NCI-H82 treated with DMSO at 0.1 percent for 48 hours (cell line): ENCODE measurements at regions not wholly inside any gene's neighbourhood (a gene's known extent, or its start where the extent isn't known, plus 50 kb on each side); places are given as distances from the start of the nearest gene placed in this dataset.
"Not testable (repeated sequence)": the region's sequence is repeated elsewhere in the genome, so short reads cannot be mapped to it uniquely, and the experiment has no call there.

Experiments
- DNase-seq: peaks from one replicate; lab custom pipeline; 2025; ENCODE audit not compliant: unreplicated experiment; lab: John Stamatoyannopoulos, UW

DNA sequence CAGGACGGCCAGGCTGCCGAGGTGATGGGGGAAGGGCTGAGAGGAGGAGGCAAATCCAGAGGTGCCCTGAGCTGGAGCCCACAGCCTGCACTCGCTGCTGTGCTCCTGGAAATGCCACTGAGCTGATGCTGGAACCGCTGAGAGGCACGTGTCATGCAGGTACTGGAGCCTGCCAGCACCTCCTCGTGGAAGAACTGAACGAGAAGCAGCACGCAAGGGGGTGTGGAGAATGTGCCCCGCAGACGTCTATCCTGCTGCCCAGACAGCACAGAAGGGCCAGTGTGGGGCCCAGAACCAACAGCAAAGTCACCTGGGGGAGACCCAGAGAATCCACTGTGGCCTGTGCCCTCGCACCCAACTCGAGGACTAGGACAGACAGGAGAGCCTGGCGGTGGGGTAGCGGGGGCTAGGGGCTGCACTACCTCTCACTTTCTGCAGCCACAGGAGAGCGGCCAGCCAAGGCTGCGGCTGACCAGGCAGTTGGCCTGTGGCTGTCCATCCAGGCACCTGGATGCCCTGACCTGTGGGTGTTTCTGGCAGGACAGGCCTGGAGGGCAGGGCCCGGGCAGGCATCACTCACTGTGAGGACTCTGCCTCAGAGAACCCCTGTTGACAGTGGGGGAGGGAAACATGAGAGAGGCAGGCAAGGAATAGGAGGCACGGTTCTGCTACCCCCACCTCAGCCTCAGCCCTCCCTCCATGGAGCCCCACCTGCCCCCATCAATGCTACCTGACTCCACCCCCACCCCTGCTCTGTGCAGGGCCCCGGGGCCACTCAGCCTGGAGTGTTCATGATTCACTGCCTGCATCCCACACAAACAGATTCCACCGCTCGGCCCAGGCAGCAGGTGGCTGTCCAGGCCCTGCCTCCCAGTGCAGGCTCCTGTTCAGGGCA, 213.1 kb downstream of the TBC1D2B start:
- no peak for DNase-seq

- DNase-seq = no peak
These were observed 213.9 kb downstream of the TBC1D2B start for GRCh38 chr15:77863491-77864105.

GRCh38 chr15:77862651-77863104, 214.8 kb downstream of the TBC1D2B start:
- DNase-seq = no peak

DNA sequence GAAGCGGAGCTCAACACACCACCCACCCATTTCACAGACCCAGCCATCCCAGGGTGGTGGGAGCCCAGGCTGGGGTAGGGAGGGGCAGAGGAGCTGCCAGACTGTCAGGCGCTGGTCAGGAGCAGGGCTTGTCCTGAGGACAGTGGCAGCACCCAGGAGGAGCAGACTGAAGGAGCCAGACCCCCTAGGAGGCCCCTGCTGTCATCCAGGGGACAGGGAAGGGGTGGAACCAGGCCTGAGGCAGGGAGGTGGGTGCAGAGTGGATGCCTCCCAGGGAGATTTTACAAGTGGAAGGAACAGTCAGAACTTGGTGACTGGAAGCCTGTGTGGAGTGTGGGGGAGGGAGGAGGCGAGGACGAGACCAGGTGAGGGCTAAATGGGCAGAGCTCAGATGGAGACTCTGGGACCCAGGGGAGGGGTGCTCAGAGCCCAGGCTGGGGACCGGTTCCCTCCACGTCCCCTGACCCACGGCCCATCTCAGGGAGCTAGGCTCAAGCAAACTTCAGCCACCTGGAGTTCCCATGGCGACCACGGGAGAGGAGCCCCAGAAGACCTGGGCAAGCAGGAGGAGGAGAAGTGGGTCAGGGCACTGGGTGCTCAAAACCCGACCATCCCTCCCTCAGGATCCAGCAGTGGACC, 215.4 kb downstream of the TBC1D2B start:
- DNase-seq = not testable (repeated sequence)

GRCh38 chr15:77860071-77860691, 217.3 kb downstream of the TBC1D2B start:
- DNase-seq = no peak

DNA sequence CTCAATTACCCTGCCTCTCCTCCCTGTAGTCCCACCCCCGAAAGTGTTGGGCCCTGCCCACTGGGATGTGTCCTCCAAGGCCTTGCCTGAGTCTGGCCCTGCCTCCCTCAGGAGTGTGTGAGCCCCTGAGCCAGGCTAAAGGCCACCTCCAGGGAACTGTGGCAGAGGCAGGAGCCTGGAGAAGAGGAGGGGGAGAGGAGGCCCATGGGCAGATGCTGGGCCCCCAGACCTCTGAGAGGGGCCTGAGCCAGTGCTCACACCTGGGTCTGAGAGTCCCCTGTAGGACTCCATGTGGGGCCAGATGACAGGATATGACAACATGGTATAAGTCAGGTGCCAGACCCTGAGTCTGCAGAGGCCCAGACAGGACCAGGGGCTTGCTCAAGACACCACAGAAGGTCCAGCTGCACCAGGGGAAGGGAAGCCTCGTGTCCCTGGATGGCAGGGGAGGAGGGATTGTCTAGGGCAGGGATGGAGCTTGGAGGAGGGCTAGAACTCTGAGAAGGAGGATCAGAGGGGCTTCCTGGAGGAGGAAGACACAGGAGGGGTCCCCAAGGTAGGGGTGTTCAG, 217.9 kb downstream of the TBC1D2B start:
- no peak for DNase-seq

GRCh38 chr15:77858792-77859490, 218.6 kb downstream of the TBC1D2B start:
- no peak for DNase-seq

- DNase-seq = no peak
These were observed 220.1 kb downstream of the TBC1D2B start for GRCh38 chr15:77857419-77857818.

GRCh38 chr15:77856705-77857346, 220.7 kb downstream of the TBC1D2B start:
- DNase-seq = no peak

DNA sequence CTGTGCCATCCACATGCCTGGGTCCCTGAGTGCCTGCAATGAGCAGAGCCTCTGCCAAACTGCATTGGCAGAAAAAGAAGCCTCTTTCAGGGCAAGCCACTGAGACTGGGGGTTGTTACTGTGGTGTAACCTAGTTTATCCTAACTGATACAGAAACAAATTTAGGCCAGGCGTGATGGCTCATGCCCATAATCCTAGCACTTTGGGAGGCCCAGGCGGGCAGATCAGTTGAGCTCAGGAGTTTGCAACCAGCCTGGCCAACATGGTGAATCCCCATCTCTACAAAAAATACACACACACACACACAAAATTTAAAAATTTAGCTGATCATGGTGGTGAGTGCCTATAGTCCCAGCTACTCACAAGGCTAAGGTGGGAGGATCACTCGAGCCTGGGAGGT, 221.6 kb downstream of the TBC1D2B start:
- DNase-seq = no peak

DNA sequence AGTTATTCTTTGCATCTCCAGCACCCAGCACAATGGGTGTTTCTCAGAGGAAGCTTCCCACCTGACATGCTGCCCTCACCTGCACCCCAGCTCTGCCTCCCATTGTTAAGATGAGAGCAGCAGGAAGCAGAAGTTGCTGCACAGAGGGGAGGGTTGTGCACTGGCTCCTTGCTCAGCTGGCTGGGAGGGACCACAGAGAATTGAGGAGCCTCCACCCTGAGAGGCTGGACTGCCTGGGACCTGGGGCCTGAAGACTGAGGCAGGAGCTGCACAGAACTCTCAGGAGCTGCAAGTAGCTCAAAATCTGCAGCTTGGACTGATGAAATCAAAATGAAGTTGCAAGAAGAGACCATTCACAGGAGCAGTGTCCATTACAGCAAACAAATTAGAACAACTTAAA, 222.3 kb upstream of the LINGO1 start:
- no peak for DNase-seq

DNA sequence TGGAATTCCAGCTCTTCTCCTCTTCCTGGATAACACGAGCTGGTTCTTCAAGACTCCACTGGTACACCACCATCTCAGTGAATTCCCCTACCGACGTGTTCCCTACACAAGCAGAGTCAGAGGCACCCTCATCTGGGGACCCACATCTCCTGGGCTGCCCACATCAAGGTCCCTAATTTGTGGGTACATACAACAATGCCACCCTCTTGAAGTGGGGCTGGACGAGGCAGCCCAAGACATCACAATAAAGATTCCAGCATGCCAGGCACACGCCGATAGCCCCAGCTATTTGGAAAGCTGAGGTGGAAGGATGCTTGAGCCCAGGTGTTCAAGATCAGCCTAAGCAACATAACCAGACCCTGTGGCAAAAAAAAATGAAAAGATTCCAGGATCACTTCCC, 221.2 kb upstream of the LINGO1 start:
- no peak for DNase-seq

- DNase-seq = no peak
These were observed 220.3 kb upstream of the LINGO1 start for GRCh38 chr15:77853008-77853328.

- DNase-seq = no peak
These were observed 219.7 kb upstream of the LINGO1 start for GRCh38 chr15:77852241-77853007.

DNA sequence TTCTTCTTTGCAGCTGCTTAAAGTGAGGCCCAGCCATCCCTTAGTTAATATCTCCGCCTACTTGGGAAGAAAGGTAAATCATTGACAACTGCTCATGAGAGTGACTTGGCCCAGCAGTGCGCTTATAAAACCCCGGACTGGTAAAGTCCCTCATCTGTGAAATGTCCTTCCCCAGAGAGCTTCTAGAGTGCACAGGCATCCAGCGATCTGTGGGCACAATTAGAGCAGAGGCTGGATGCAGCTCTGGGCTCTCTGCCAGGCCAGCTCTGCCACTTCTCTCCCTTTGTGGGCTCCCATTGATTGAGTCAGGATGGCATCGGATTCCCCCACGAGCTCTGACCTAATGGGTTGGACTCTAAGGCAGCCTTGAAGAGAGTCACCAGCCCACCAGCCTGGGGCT, 219.0 kb upstream of the LINGO1 start:
- no peak for DNase-seq

DNA sequence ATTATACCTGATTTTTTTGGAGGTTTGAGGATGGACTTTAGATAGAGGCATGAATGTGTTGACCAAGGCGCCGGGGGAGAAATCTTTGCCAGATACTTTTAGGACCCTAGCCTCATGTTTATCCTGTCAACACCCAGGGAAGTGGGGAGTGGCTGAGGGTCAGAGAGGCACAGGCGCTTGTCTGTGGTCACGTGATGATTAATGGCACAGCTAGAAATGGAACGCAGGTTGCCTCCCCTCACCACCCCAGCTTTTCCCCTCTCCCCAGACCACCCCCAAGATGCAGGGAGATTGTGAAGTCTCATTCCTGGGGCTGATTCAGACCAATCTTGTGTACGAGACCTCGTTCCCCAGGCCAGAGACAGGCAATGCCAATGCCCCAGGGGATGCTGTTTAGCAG, 218.4 kb upstream of the LINGO1 start:
- DNase-seq = no peak

DNA sequence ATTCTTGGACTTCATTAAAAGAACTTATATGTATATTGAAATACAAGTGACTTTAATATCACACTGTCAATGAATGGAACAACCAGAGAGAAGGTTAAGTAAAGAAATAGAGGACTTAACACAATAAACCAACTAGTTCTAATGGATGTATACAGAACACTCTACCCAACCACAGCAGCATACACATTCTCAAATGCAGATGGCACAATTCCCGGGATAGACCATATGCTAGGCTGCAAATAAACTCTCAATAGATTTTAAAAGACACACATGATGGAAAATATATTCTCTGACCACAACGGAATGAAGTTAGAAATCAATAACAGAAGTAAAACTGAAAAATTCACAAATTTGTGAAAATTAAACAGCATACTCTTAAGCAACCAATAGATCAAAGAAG, 214.3 kb upstream of the LINGO1 start:
- DNase-seq = no peak

- no peak for DNase-seq
These were observed 213.6 kb upstream of the LINGO1 start for GRCh38 chr15:77846360-77846759.

DNA sequence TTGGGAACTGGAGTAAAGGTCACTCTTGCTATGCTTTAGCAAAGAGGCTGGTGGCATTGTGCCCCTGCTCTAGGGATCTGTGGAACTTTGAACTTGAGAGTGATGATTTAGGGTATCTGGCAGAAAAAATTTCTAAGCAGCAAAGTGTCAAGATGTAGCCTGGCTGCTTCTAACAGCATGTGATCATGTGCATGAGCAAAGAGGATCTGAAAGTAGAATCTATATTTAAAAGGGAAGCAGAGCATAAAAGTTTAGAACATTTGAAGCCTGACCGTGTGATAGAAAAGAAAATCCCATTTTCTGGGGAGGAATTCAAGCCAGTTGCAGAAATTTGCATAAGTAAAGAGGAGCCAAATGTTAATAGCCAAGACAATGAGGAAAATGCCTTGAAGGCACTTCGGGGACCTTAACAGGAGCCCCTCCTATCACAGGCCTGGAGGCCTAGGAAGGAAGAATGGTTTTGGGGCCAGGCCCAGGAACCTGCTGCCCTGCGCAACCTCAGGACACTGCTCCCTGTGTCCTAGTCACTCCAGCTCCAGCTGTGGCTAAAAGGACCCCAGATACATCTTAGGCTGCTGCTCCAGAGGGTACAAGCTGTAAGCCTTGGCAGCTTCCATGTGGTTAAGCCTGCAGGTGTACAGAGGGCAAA, 212.2 kb upstream of the LINGO1 start:
- DNase-seq = no peak
